GM19239 (cell line): ENCODE measurements at regions not wholly inside any gene's neighbourhood (a gene's known extent, or its start where the extent isn't known, plus 50 kb on each side); places are given as distances from the start of the nearest gene placed in this dataset.

Experiments
- DNase-seq: peaks from one replicate; pipeline ENCODE4 v3.0.0; 2011; ENCODE audit warnings: low spot score; ENCODE audit not compliant: insufficient read length
- FAIRE-seq: peaks from 2 replicates; lab custom pipeline; 2011; peaks lifted over from hg19 to GRCh38; lab: Jason Lieb, UNC

- FAIRE-seq, result no peak
Observed at GRCh38 chr15:69973880-69974279, 123.8 kb downstream of the TLE3 start.

GRCh38 chr15:69974321-69974720 is 123.4 kb downstream of the TLE3 start:
- DNase-seq (no peak), FAIRE-seq (no peak)

More at GRCh38 chr15:69973880-69974279, 123.8 kb downstream of the TLE3 start:
- DNase-seq, result no peak

GRCh38 chr15:69976366-69976994 is 121.2 kb downstream of the TLE3 start:
- DNase-seq (no peak), FAIRE-seq (peak; percentile 67)

- no peak for DNase-seq
- FAIRE-seq, result no peak
Observed at GRCh38 chr15:69978603-69979002, 119.1 kb downstream of the TLE3 start.

GRCh38 chr15:69979262-69979661 is 118.5 kb downstream of the TLE3 start:
- DNase-seq, result peak; percentile 50
- FAIRE-seq, result no peak

- peak; percentile 71 for DNase-seq
- FAIRE-seq, result peak; percentile 99
Observed at GRCh38 chr15:69979783-69980182, 117.9 kb downstream of the TLE3 start.

- DNase-seq (no peak), FAIRE-seq (peak; percentile 83)
Observed at GRCh38 chr15:69980341-69981059, 117.2 kb downstream of the TLE3 start.

- no peak for FAIRE-seq
Observed at GRCh38 chr15:69982037-69982436, 115.7 kb downstream of the TLE3 start.

GRCh38 chr15:69983696-69984265 is 113.9 kb downstream of the TLE3 start:
- DNase-seq, result no peak
- FAIRE-seq, result no peak

More at GRCh38 chr15:69982037-69982436, 115.7 kb downstream of the TLE3 start:
- DNase-seq, result no peak

GRCh38 chr15:69987492-69988489 is 109.9 kb downstream of the TLE3 start:
- no peak for FAIRE-seq
- DNase-seq, result no peak

GRCh38 chr15:69988541-69989225 is 109.0 kb downstream of the TLE3 start:
- DNase-seq, result no peak
- FAIRE-seq, result no peak

- FAIRE-seq, result no peak
- no peak for DNase-seq
Observed at GRCh38 chr15:69990566-69991421, 106.9 kb downstream of the TLE3 start.

- no peak for DNase-seq
- FAIRE-seq, result no peak
Observed at GRCh38 chr15:69991551-69991980, 106.2 kb downstream of the TLE3 start.

GRCh38 chr15:69992348-69992747 is 105.4 kb downstream of the TLE3 start:
- no peak for DNase-seq

GRCh38 chr15:69994429-69995205 is 103.1 kb downstream of the TLE3 start:
- peak; percentile 94 for FAIRE-seq
- DNase-seq, result no peak

More at GRCh38 chr15:69992348-69992747, 105.4 kb downstream of the TLE3 start:
- no peak for FAIRE-seq

- DNase-seq (no peak), FAIRE-seq (no peak)
Observed at GRCh38 chr15:69996321-69997160, 101.2 kb downstream of the TLE3 start.

- FAIRE-seq, result no peak
- no peak for DNase-seq
Observed at GRCh38 chr15:69997161-69997485, 100.6 kb downstream of the TLE3 start.
